Astrocyte (in vitro differentiated cells and primary cell): ENCODE measurements at regions not wholly inside any gene's neighbourhood (a gene's known extent, or its start where the extent isn't known, plus 50 kb on each side); places are given as distances from the start of the nearest gene placed in this dataset.

ENCODE experiments used
- DNase-seq: peaks from one replicate; pipeline ENCODE4 v3.0.0-alpha.2; 2010; ENCODE audit warnings: low read depth
- FAIRE-seq: peaks from 2 replicates; lab custom pipeline; 2011; peaks lifted over from hg19 to GRCh38; lab: Jason Lieb, UNC
- H2AFZ ChIP-seq: 2 replicates; pipeline ENCODE4 v1.6.0; 2012; ENCODE audit warnings: low read depth, low read length, inconsistent platforms
- H3K27ac ChIP-seq: 2 replicates; pipeline ENCODE4 v1.5.1; 2011; ENCODE audit warnings: low read depth, low read length, inconsistent platforms
- H3K27me3 ChIP-seq: 2 replicates; pipeline ENCODE4 v1.6.0; 2011; ENCODE audit warnings: low read length, inconsistent platforms; ENCODE audit not compliant: insufficient read depth
- H3K36me3 ChIP-seq: 2 replicates; pipeline ENCODE4 v1.5.1; 2011; ENCODE audit warnings: low read length, inconsistent platforms; ENCODE audit not compliant: insufficient read depth
- H3K4me1 ChIP-seq: 2 replicates; pipeline ENCODE4 v1.5.1; 2011; ENCODE audit warnings: low read length, inconsistent platforms; ENCODE audit not compliant: insufficient read depth
- H3K4me2 ChIP-seq: 2 replicates; pipeline ENCODE4 v1.6.0; 2012; ENCODE audit warnings: low read length, inconsistent platforms
- H3K4me3 ChIP-seq: 2 replicates; pipeline ENCODE4 v1.5.1; 2011; ENCODE audit warnings: low read depth, mild to moderate bottlenecking, low read length, inconsistent platforms; ENCODE audit not compliant: insufficient read depth
- H3K79me2 ChIP-seq: 2 replicates; pipeline ENCODE4 v1.6.0; 2012; ENCODE audit warnings: mild to moderate bottlenecking, low read length, inconsistent platforms; ENCODE audit not compliant: insufficient read depth
- H3K9ac ChIP-seq: 2 replicates; pipeline ENCODE4 v1.6.0; 2012; ENCODE audit warnings: mild to moderate bottlenecking, low read length, inconsistent platforms
- H3K9me3 ChIP-seq: 2 replicates; pipeline ENCODE4 v1.5.1; 2012; ENCODE audit warnings: low read depth, mild to moderate bottlenecking, low read length, inconsistent platforms; ENCODE audit not compliant: insufficient read depth
- H4K20me1 ChIP-seq: 2 replicates; pipeline ENCODE4 v1.6.0; 2012; ENCODE audit warnings: low read length, inconsistent platforms; ENCODE audit not compliant: insufficient read depth
- H3K27ac Mint-ChIP-seq: one replicate; pipeline ENCODE4 v1.8.0; 2021; ENCODE audit warnings: mild to moderate bottlenecking, mixed read lengths; ENCODE audit not compliant: unreplicated experiment
- H3K27me3 Mint-ChIP-seq: one replicate; pipeline ENCODE4 v1.8.0; 2021; ENCODE audit warnings: low read depth, mixed read lengths; ENCODE audit not compliant: unreplicated experiment
- H3K36me3 Mint-ChIP-seq: one replicate; pipeline ENCODE4 v1.8.0; 2021; ENCODE audit warnings: low read depth, mixed read lengths; ENCODE audit not compliant: unreplicated experiment
- H3K4me1 Mint-ChIP-seq: one replicate; pipeline ENCODE4 v1.8.0; 2021; ENCODE audit warnings: low read depth, mixed read lengths; ENCODE audit not compliant: unreplicated experiment
- H3K4me3 Mint-ChIP-seq: one replicate; pipeline ENCODE4 v1.8.0; 2021; ENCODE audit warnings: mild to moderate bottlenecking, moderate library complexity, mixed read lengths; ENCODE audit not compliant: unreplicated experiment
- H3K9me3 Mint-ChIP-seq: one replicate; pipeline ENCODE4 v1.8.0; 2021; ENCODE audit warnings: mild to moderate bottlenecking, mixed read lengths; ENCODE audit not compliant: unreplicated experiment
- CTCF ChIP-seq: IDR thresholded peaks from 2 replicates; pipeline ENCODE4 v1.5.1; 2011; ENCODE audit warnings: low read depth, mild to moderate bottlenecking, inconsistent platforms, low read length, moderate library complexity; ENCODE audit not compliant: insufficient read depth
- EZH2 ChIP-seq: IDR thresholded peaks from 2 replicates; pipeline ENCODE4 v1.6.1; 2012; ENCODE audit warnings: mild to moderate bottlenecking, low read length, inconsistent platforms; ENCODE audit not compliant: insufficient read depth

GRCh38 chr4:187021436-187022205 is 298.0 kb upstream of the FAT1 start:
- Histone ChIP-seq H3K9me3 (no peaks in the 10 kb centered on the region), H2AFZ (no peak overlapping the region), H3K27ac (no peak overlapping the region), H4K20me1 (no peaks in the 10 kb centered on the region), H3K27me3 (no peaks in the 10 kb centered on the region), H3K4me3 (no peak overlapping the region), H3K36me3 (no peaks in the 10 kb centered on the region), H3K4me2 (no peak overlapping the region), H3K9ac (no peak overlapping the region), H3K4me1 (no peaks in the 10 kb centered on the region), H3K79me2 (no peaks in the 10 kb centered on the region)
- DNase-seq (no peak), FAIRE-seq (no peak)
- Mint-ChIP-seq H3K4me3 (no peak overlapping the region), H3K4me1 (no peaks in the 10 kb centered on the region), H3K9me3 (peaks cover 4% of the 10 kb centered on the region), H3K27me3 (peaks cover 2% of the 10 kb centered on the region), H3K36me3 (no peaks in the 10 kb centered on the region), H3K27ac (no peak overlapping the region)
- no peak for TF ChIP-seq CTCF
- TF ChIP-seq EZH2, result no peak

- Mint-ChIP-seq H3K27me3 (no peaks in the 10 kb centered on the region), H3K4me3 (no peak overlapping the region), H3K4me1 (no peaks in the 10 kb centered on the region), H3K36me3 (no peaks in the 10 kb centered on the region), H3K27ac (no peak overlapping the region), H3K9me3 (peaks cover 10% of the 10 kb centered on the region)
- H2AFZ ChIP-seq, result no peak overlapping the region
- FAIRE-seq (no peak), DNase-seq (no peak)
- H3K9ac ChIP-seq, result no peak overlapping the region
- no peak for TF ChIP-seq CTCF
- TF ChIP-seq EZH2, result no peak
- no peak overlapping the region for H3K27ac ChIP-seq
- H3K27me3 ChIP-seq, result no peaks in the 10 kb centered on the region
- no peaks in the 10 kb centered on the region for H4K20me1 ChIP-seq
- no peaks in the 10 kb centered on the region for H3K36me3 ChIP-seq
- H3K4me3 ChIP-seq, result no peak overlapping the region
- H3K79me2 ChIP-seq, result no peaks in the 10 kb centered on the region
- no peaks in the 10 kb centered on the region for H3K9me3 ChIP-seq
- no peaks in the 10 kb centered on the region for H3K4me1 ChIP-seq
- H3K4me2 ChIP-seq, result no peak overlapping the region
Measured at GRCh38 chr4:187027272-187027671, 303.6 kb upstream of the FAT1 start.

GRCh38 chr4:187042251-187042650 is 318.6 kb upstream of the FAT1 start:
- FAIRE-seq (no peak), DNase-seq (no peak)
- no peak overlapping the region for H3K27ac ChIP-seq
- no peak overlapping the region for H2AFZ ChIP-seq
- Mint-ChIP-seq H3K27me3 (peaks cover 7% of the 10 kb centered on the region), H3K9me3 (no peaks in the 10 kb centered on the region), H3K4me1 (no peaks in the 10 kb centered on the region), H3K4me3 (no peak overlapping the region), H3K27ac (no peak overlapping the region), H3K36me3 (no peaks in the 10 kb centered on the region)
- no peaks in the 10 kb centered on the region for H3K36me3 ChIP-seq
- no peak overlapping the region for H3K4me2 ChIP-seq
- H3K9ac ChIP-seq, result no peak overlapping the region
- no peaks in the 10 kb centered on the region for H3K4me1 ChIP-seq
- no peaks in the 10 kb centered on the region for H3K79me2 ChIP-seq
- TF ChIP-seq EZH2, result no peak
- no peak for TF ChIP-seq CTCF
- H4K20me1 ChIP-seq, result no peaks in the 10 kb centered on the region
- no peaks in the 10 kb centered on the region for H3K27me3 ChIP-seq
- no peak overlapping the region for H3K4me3 ChIP-seq
- no peaks in the 10 kb centered on the region for H3K9me3 ChIP-seq
